ENCODE measurements at regions not wholly inside any gene's neighbourhood (a gene's known extent, or its start where the extent isn't known, plus 50 kb on each side); places are given as distances from the start of the nearest gene placed in this dataset.

GRCh38 chr17:33802349-33803198 lies 452.5 kb upstream of the CCL2 start:
- TF ChIP-seq POLR2A (IDR thresholded peaks at IDR 0.05) (no peak), POLR2AphosphoS5 (IDR thresholded peaks at IDR 0.05) (no peak), EP300 (IDR thresholded peaks at IDR 0.05) (no peak)
- TF ChIP-seq, protein P1, sequence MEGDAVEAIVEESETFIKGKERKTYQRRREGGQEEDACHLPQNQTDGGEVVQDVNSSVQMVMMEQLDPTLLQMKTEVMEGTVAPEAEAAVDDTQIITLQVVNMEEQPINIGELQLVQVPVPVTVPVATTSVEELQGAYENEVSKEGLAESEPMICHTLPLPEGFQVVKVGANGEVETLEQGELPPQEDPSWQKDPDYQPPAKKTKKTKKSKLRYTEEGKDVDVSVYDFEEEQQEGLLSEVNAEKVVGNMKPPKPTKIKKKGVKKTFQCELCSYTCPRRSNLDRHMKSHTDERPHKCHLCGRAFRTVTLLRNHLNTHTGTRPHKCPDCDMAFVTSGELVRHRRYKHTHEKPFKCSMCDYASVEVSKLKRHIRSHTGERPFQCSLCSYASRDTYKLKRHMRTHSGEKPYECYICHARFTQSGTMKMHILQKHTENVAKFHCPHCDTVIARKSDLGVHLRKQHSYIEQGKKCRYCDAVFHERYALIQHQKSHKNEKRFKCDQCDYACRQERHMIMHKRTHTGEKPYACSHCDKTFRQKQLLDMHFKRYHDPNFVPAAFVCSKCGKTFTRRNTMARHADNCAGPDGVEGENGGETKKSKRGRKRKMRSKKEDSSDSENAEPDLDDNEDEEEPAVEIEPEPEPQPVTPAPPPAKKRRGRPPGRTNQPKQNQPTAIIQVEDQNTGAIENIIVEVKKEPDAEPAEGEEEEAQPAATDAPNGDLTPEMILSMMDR (IDR thresholded peaks at IDR 0.05): no peak
